Epithelial cell of proximal tubule (primary cell): ENCODE measurements at regions not wholly inside any gene's neighbourhood (a gene's known extent, or its start where the extent isn't known, plus 50 kb on each side); places are given as distances from the start of the nearest gene placed in this dataset.
A peak's percentile ranks its signal among the peaks of the same experiment; 100 is the strongest.

ENCODE experiments used
- DNase-seq: peaks from one replicate; pipeline ENCODE4 v3.0.0-alpha.2; 2011; ENCODE audit warnings: low read depth
- H3K4me3 ChIP-seq: 2 replicates; pipeline ENCODE4 v1.5.1; 2011; ENCODE audit warnings: low read depth, mild to moderate bottlenecking, low read length
- CTCF ChIP-seq: conservative IDR thresholded peaks from 2 replicates; pipeline ENCODE4 v1.5.1; 2012; ENCODE audit warnings: low read depth, mild to moderate bottlenecking, low read length

DNA sequence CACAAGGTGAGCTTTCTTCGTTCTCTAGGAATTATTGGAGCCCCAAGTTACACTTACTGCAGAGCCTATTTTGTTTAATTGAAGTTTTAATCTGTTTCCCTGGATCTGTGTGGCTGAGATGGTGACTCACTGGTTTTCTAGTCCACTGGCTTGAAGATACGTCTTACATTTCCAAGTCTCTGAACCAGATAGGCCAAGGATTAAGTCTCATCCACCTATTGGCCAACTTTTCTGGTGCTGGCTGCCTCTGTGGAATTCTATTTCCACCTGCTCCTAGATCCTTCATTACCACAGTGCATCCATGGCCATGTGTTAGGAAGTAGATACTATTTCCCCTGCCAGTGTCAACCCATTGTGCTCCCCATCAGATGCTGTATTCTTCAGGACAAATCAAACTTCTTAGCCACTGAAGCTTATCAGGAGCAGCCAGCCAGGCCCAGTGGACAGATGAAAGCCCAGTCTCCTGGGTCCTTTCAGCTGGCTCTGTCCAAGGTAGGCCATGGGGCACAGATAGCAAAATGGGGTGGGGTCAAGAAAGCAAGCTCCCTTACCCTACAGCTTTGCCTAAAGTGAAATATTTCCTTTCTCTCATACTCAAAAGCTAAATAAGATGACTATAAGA is 198.8 kb upstream of the TCF4 start:
- DNase-seq = peak; percentile 79
- no peak overlapping the region for H3K4me3 ChIP-seq
- no peak for TF ChIP-seq CTCF

- no peak for TF ChIP-seq CTCF
- no peak for DNase-seq
- no peak overlapping the region for H3K4me3 ChIP-seq
These were observed 195.9 kb upstream of the TCF4 start for GRCh38 chr18:55783921-55784320.

- TF ChIP-seq CTCF = peak; percentile 75
- no peak for DNase-seq
- H3K4me3 ChIP-seq = no peak overlapping the region
These were observed 193.5 kb upstream of the TCF4 start for GRCh38 chr18:55781481-55781957.

DNA sequence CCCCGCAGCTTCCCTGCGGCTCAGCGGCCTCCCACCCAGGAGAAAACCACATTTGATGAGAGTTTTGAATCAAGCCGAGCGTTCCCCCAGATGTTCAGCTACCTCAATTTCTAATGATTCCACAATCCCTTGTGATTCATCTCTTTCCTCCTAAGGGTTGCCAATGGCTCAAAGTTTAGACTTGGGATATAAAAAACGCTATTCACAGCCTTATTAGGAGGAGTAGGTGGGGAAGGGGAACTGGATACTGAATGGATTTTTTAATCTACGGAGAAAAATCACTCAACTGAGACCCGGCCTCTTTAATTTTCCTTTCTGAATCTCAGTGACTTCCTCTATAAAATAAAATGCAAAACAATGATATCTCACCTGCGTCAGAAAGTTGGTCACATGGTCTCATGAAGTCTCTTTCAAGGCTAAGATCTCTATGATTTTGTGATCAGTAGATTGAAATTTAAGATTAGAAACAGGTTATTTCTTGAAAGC is 192.6 kb upstream of the TCF4 start:
- TF ChIP-seq CTCF = no peak
- peak overlapping the region; percentile 48 for H3K4me3 ChIP-seq
- no peak for DNase-seq

DNA sequence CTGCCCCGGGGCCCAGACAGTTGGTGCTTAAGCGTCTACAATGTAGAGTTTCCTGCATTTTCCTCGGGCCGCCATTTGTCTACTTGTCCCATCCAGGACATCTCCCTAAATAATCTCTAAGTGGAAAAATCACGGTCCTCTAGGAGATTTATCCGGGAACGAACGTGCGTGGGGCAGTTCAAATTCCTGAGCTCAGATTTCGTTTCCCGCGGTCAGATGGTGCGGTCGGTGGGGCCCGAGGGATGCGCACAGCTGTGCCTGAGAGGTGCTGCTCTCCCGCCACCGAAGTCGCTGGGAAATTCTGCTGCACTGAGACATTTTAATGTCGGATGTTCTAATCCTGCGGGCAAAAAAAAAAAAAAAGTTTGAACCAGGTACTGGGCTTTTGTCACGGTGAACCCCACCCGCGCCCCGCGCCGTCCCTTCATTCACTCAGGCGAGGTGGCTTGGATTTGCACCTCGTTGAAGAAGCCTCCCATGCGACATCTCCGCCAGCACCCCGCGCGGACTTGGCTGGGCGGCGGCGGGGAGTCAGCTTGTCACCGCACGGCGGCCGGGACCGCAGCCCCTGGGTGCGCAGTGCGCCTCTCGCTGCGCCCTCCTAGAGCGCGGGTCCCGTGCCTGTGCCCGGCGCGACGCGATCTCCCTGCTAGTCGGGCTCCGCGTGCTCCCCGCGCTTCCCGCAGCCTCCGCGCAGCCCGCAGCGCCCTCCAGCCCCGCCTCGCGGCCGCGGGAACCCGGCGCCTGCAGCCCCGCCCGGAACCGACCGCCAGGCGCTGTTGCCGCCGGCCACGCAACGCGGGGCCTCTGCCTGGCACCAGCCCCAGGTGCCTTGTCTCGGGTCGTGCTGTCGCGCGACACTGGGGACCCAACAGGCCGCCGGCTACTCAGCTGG is 191.9 kb upstream of the TCF4 start:
- peak overlapping the region; percentile 48 for H3K4me3 ChIP-seq
- no peak for DNase-seq
- peak; percentile 9 for TF ChIP-seq CTCF

- H3K4me3 ChIP-seq = peak overlapping the region; percentile 48
- no peak for TF ChIP-seq CTCF
- no peak for DNase-seq
These were observed 191.0 kb upstream of the TCF4 start for GRCh38 chr18:55778788-55779690.
